Kasumi-1 (cell line): ENCODE measurements at regions not wholly inside any gene's neighbourhood (a gene's known extent, or its start where the extent isn't known, plus 50 kb on each side); places are given as distances from the start of the nearest gene placed in this dataset.

Experiments used
- DNase-seq, 2 experiments: peaks; one replicate each; lab custom pipeline; 2025; lab: John Stamatoyannopoulos, UW

DNA sequence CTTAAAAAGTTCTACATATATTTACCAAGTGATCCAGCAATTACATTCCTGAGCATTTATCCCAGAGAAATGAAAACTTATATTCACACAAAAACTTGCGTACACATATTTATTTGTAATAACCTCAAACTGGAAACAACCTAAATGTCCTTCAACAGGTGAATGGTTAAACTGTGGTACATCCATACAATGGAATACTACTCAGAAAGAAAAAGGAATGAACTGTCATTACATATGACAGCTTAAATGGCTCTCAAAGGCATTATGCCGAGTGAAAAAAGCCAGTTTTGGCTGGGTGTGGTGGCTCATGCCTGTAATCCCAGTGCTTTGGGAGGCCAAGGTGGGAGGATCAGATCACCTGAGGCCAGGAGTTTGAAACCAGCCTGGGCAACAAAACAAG is 79.1 kb upstream of the DYNC1I2 start:
- no peak for DNase-seq

DNA sequence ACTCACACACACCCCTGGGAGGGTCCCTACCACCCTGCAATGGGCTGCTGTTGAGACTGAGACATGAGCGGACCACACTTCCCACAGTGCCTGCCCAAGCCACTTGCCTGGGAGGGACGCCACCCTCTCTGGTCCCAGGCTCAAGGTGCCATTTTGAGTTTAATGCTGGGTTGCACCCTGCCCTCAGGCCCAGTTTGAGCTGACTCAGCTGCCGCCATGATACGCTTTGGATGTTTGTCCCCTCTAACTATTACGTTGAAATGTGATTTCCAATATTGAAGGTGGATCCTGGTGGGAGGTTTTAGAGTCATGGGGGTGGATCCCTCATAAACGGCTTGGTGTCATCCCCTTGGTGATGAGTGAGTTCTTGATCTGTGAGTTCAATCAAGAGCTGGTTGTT is 76.4 kb upstream of the DYNC1I2 start:
- DNase-seq: no peak

DNA sequence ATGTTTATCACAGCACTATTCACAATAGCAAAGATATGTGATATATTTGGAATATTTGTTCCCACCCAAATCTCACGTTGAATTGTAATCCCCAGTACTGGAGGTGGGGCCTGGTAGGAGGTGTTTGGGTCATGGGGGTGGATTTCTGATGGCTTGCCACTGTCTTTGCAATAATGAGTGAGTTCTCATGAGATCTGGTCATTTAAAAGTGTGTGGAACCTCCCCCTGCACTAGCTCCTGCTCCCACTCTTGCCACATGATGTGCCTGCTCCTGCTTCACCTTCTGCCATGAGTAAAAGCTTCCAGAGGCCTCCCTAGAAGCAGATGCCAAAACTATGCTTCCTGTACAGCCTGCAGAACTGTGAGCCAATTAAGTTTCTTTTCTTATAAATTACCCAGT is 72.2 kb upstream of the DYNC1I2 start:
- DNase-seq: no peak

DNA sequence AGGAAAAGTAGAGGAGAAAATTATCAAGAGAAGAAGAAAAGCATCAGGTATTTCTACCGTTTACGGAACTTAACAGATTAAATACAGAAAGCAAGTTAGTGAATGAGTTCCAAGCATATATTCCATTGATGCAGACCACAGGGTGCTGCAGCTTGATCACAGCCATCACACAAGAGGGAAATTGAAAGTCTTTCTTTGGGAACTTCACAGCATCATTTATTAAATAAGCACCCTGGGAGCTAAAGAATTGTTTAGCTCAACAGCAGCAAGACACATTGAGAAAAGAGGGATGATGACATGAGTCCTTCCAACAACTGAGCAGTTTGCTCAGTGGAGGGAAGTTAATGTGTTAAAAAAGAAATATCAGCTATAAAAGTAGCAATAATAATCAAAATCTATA is 69.3 kb upstream of the DYNC1I2 start:
- no peak for DNase-seq

DNA sequence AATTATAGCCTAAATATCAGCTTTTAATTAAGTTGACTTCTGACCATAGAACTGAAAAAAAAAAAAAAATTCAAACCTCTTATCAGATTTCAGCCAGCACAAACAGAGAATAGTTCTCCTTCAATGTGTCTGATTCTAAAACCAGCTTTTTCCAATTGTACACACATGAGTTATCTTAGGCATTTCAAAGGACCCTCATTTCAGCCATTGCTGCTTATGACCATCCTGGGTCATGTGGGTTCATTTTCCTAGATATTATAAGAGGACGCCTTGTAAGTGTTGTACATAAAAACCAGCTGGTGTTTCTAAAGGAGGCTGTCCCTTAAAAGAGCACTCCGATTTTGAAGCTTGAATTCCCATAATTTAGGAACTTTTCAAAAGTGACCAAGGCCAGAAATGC is 62.3 kb upstream of the DYNC1I2 start:
- DNase-seq: no peak

DNA sequence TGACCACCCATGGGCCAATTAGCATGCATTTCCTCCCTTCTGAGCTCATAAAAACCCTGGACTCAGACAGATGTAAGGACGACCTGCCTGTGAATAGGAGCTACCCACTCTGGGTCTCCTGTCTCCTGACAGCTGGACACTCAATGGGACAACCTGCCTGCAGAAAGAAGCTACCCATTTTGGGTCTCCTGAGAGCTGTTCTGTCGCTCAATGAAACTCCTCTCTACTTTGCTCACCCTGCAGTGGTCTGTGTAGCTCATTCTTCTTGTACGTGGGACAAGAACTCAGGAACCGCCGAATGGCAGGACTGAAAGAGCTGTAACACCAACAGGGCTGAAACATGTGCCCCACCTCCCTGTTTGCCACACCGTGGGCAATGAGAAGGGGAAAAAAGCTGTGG is 60.3 kb upstream of the DYNC1I2 start:
- DNase-seq: no peak

DNA sequence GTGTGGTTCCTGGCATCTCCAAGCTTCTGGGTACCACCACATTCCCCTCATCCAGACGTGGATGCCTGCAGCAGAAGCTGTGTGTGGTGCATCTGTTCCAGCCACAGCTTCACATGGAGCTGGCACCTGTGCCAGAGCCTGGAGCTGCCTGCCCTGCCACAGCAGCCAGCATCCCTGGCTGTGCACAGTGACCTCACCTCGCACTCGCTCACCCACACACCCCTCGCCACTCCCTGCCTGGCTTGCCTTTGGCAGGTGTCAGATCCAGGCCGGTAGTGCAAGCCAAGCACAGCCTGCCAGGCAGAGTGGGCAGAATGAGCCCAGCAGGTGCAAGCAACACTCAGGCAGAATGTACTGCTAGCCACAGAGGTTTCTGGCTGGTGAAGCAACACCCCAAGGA is 59.9 kb upstream of the DYNC1I2 start:
- no peak for DNase-seq

DNA sequence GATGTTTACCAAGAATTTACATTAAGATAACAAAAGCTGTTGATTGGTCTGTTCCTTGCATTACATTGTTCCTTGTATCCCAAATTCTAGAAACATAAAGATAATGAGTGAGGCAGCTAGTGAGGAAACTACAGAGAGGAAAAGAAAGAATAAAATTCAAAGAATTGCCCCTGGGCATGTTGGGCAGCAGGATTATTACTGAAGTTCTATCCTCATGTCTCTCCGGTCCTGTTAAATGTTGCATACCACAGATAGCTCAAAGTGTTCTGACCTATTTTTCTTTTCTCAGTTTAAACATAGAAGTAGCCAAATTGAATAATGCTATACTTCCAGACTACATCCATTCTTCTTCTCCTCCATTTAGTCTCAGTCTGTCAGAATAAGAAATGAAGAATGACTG is 58.2 kb upstream of the DYNC1I2 start:
- DNase-seq: no peak

DNA sequence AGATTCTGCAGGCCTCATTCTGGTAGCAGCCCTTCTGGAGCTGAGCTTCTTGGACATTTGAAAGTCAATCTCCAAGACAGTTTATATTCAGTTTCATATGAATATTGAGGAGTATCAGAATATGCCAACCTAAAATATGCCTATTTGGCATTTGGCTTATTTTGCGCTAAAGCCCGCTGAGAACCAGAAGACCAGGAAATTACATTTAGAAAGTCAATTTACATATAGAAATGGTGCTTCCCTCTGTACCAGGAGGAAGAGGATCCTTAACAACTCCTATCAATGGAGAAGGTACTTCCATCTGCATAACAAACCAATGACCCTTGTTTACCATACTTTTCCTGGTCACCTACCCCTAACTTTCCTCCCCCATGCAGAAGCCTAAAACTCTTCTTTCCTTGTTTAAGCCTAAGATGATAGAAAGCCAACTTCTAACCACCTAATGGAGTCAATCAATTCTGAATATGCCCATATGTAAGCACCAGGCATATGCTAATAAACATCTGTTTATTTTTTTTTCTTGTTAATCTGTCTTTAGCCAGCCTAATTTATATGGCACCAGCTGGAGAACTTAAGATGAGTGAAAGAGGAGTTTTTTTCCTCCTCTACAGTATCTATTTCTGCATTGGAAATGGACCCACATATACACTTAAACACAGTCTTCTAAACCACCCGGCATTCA is 57.0 kb upstream of the DYNC1I2 start:
- no peak for DNase-seq

DNA sequence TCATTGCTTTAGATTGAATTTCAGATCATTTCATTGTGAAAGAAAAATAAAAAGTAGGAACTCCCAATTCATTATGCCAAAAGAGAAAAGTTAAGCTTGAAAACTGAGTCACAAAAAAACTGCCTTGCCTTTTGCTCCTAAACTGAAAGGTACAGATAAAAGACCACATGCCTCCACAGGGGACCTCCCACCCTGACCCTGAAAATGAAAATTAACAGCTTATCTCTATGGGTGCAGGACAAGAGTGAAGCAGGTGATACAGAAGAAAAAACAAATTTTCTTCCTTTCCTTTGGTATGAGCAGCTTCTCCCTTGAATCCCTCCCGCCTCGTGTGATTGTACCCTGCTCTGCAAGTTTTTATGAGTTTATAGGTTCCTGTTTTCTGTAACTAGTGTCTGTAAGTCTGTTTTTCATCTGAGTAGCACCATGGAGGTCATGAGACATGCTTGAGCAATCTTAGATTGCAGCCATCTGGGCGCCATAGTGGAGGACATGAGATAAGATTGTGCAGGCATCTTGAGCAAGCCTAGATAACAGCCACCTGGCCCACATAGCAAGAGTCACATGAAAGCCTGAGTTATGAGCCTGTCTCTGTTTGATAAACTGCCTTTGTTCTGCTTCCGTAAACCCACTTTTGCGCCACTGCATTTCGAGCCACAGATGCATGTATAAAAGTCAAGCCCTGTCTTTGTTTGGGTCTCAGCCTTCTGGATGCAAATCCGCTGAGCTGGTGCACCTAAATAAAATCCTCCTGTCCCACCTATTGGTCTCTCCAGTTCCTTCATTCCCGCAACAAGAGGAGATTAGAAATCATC is 56.2 kb upstream of the DYNC1I2 start:
- peak; percentile 19 to 24 for DNase-seq
